ENCODE measurements at regions not wholly inside any gene's neighbourhood (a gene's known extent, or its start where the extent isn't known, plus 50 kb on each side); places are given as distances from the start of the nearest gene placed in this dataset.

DNA sequence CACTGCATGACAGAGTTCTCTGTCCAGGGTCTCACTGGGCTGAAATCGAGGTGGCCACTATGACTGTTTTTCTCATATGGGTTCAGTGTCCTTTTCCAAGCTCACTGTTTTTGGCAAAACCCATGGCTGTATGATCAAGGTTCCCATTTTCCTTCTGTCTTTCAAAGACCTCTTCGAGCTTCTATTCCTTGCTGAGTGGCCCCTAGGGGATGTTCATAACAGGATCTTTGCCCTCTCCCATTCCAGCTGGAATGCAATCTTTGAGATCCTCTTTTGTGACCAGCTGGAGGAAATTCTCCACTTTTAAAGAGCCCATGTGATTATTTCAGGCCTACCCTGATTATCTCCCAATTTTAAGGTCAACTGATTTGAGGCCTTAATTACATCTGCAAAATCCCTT, 572.5 kb upstream of the SLC10A2 start:
- Histone ChIP-seq H3K14ac (replicated peaks; ENCODE audit: low read depth, low read length) (no peak overlapping the region), H3K4me1 (ENCODE audit: control insufficient read depth, insufficient read depth, low read length) (no peaks in the 10 kb centered on the region), H4K91ac (ENCODE audit: insufficient read depth, low read depth, low read length) (no peak overlapping the region), H2BK15ac (ENCODE audit: low read depth, low read length) (no peak overlapping the region), H3K18ac (ENCODE audit: low read depth, low read length) (no peak overlapping the region), H2AK5ac (ENCODE audit: low read depth, low read length) (no peak overlapping the region), H3K27ac (ENCODE audit: insufficient read depth, low read length) (no peak overlapping the region), H4K8ac (ENCODE audit: low read depth in 2 of 2, low read length in 2 of 2) (no peak overlapping the region), H4K20me1 (ENCODE audit: insufficient read depth, low read length) (no peaks in the 10 kb centered on the region), H3K9me1 (ENCODE audit: insufficient read depth, low read length) (no peaks in the 10 kb centered on the region), H2AFZ (replicated peaks; ENCODE audit: low read length, poor library complexity) (no peak overlapping the region), H3K4me2 (ENCODE audit: low read depth, low read length) (no peak overlapping the region), H3K4ac (ENCODE audit: low read depth, low read length) (no peak overlapping the region), H3K27me3 (ENCODE audit: control insufficient read depth, insufficient read depth, low read length) (no peaks in the 10 kb centered on the region), H3K23ac (ENCODE audit: low read depth, low read length) (no peak overlapping the region), H3K9me3 (ENCODE audit: control insufficient read depth, insufficient read depth, low read length) (0 out of 2 replicates have a peak, but pooled peaks cover 2% of the 10 kb centered on the region), H2BK20ac (ENCODE audit: low read depth, low read length) (no peak overlapping the region), H2BK120ac (ENCODE audit: low read depth, low read length) (no peak overlapping the region), H2AK9ac (replicated peaks; ENCODE audit: low read depth, low read length, poor library complexity) (no peak overlapping the region), H2BK5ac (ENCODE audit: low read depth, low read length, poor library complexity, severe bottlenecking) (no peak overlapping the region), H3K56ac (ENCODE audit: extremely low read depth, insufficient read depth, low read length) (no peak overlapping the region), H3K79me1 (ENCODE audit: low read depth in 1 of 2, low read length in 2 of 2) (no peaks in the 10 kb centered on the region), H3K9ac (ENCODE audit: low read depth, low read length) (no peak overlapping the region), H3K36me3 (ENCODE audit: control insufficient read depth, insufficient read depth, low read length) (no peaks in the 10 kb centered on the region), H4K5ac (ENCODE audit: low read depth, low read length) (no peak overlapping the region), H3K4me3 (ENCODE audit: insufficient read depth, low read depth, low read length) (no peak overlapping the region)
- intact Hi-C loops (cut with micrococcal nuclease) (no loop called here), dilution Hi-C loops (cut with HindIII; ENCODE audit: low sequenced_read_pairs, unreplicated experiment) (no loop called here), in situ Hi-C loops (cut with MboI; ENCODE audit: low sequenced_read_pairs) (no loop called here)
- POLR2A ChIA-PET (ENCODE audit: unreplicated experiment) = no interaction called here
- DNase-seq (no peak), ATAC-seq (ENCODE audit: low read depth) (no peak)
- WGBS, 2 experiments (ENCODE audit: extremely low coverage in 2 of 2, insufficient read length in 1 of 2) = 17% methylated on average over 2 of the region's 2 CpGs; no CpG with 5 or more reads in 1 of the 2 experiments
- no TSS peak for BruUV-seq (replicated peaks)
- TF ChIP-seq SMC3 (IDR thresholded peaks at IDR 0.05; ENCODE audit: low read depth, low read length) = no peak
- TF ChIP-seq CEBPB (IDR thresholded peaks at IDR 0.05; ENCODE audit: low read depth, low read length) = no peak
- no peak for TF ChIP-seq NFE2L2 (IDR thresholded peaks at IDR 0.05; ENCODE audit: low read depth, low read length)
- TF ChIP-seq, protein P1, sequence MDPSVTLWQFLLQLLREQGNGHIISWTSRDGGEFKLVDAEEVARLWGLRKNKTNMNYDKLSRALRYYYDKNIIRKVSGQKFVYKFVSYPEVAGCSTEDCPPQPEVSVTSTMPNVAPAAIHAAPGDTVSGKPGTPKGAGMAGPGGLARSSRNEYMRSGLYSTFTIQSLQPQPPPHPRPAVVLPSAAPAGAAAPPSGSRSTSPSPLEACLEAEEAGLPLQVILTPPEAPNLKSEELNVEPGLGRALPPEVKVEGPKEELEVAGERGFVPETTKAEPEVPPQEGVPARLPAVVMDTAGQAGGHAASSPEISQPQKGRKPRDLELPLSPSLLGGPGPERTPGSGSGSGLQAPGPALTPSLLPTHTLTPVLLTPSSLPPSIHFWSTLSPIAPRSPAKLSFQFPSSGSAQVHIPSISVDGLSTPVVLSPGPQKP (IDR thresholded peaks at IDR 0.05; ENCODE audit: borderline replicate concordance, low read depth, low read length) = no peak
- no peak for TF ChIP-seq POLR2A (IDR thresholded peaks at IDR 0.05; ENCODE audit: low read depth, low read length)
- TF ChIP-seq MAZ (IDR thresholded peaks at IDR 0.05; ENCODE audit: borderline replicate concordance, low read depth, low read length) = no peak
- TF ChIP-seq RAD21 (IDR thresholded peaks at IDR 0.05; ENCODE audit: low read length) = no peak
- TF ChIP-seq RCOR1 (IDR thresholded peaks at IDR 0.05; ENCODE audit: insufficient replicate concordance, low read length) = no peak
- TF ChIP-seq RFX5 (IDR thresholded peaks at IDR 0.05; ENCODE audit: low read depth, low read length) = no peak
- TF ChIP-seq, protein P2, sequence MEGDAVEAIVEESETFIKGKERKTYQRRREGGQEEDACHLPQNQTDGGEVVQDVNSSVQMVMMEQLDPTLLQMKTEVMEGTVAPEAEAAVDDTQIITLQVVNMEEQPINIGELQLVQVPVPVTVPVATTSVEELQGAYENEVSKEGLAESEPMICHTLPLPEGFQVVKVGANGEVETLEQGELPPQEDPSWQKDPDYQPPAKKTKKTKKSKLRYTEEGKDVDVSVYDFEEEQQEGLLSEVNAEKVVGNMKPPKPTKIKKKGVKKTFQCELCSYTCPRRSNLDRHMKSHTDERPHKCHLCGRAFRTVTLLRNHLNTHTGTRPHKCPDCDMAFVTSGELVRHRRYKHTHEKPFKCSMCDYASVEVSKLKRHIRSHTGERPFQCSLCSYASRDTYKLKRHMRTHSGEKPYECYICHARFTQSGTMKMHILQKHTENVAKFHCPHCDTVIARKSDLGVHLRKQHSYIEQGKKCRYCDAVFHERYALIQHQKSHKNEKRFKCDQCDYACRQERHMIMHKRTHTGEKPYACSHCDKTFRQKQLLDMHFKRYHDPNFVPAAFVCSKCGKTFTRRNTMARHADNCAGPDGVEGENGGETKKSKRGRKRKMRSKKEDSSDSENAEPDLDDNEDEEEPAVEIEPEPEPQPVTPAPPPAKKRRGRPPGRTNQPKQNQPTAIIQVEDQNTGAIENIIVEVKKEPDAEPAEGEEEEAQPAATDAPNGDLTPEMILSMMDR (conservative IDR thresholded peaks at IDR 0.05; ENCODE audit: low read depth, low read length) = no peak
- TF ChIP-seq MXI1 (IDR thresholded peaks at IDR 0.05; ENCODE audit: borderline replicate concordance, low read depth, low read length) = no peak
- TF ChIP-seq BHLHE40 (IDR thresholded peaks at IDR 0.05; ENCODE audit: low read depth, low read length) = no peak
- TF ChIP-seq CHD1 (IDR thresholded peaks at IDR 0.05; ENCODE audit: low read depth, low read length) = no peak
- TF ChIP-seq MAFK (IDR thresholded peaks at IDR 0.05; ENCODE audit: low read depth, low read length) = no peak
- TF ChIP-seq FOS (IDR thresholded peaks at IDR 0.05; ENCODE audit: low read depth, low read length) = no peak
- TF ChIP-seq USF2 (IDR thresholded peaks at IDR 0.05; ENCODE audit: low read depth, low read length) = no peak
- CTCF ChIA-PET = no interaction called here

Measured in IMR-90 (cell line).